Superior temporal gyrus (tissue), 1 donor: ENCODE measurements at regions not wholly inside any gene's neighbourhood (a gene's known extent, or its start where the extent isn't known, plus 50 kb on each side); places are given as distances from the start of the nearest gene placed in this dataset.
A peak's percentile ranks its signal among the peaks of the same experiment; 100 is the strongest.
"Not testable (repeated sequence)": the region's sequence is repeated elsewhere in the genome, so short reads cannot be mapped to it uniquely, and the experiment has no call there.

Source experiments
- DNase-seq: peaks from one replicate; pipeline ENCODE4 v3.0.0-alpha.2; 2016; ENCODE audit errors: extremely low spot score

DNA sequence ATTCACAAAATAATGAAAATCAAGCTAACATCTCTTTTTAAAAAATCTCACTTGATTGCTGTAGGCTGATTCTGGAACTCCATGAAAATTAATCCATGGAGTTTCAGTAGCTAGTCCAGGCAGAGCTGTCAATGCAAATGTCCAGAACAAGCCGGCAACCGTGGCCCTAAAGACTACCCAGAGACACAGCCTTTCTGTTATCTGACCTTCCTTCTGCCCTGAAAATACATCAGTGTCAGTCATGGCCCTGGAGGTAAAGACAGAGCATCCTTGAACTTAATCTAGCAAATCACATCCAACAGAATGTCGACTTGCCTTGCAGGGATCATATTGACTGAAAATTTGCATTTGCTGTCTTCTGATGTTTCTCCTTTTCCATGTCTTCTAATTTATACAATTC, 887.4 kb upstream of the B3GALT2 start:
- no peak for DNase-seq

DNA sequence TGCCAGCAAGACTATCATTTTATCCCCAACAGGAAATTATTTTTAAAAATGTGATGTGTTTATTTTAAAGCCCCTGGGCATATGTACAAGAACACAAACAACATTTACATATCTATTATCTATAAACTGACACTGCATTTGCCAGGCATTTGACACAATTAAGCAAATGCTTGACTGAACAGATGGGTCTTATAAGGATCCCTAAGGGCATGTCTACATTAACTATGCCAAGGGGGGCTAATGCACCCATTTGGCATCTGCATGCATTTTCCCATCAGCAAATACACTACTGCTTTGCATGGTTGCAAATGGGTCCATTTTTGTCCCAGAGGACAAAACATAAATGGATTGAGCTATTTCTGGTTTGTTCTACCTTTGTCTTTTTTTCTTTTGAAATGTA, 884.8 kb upstream of the B3GALT2 start:
- no peak for DNase-seq

DNA sequence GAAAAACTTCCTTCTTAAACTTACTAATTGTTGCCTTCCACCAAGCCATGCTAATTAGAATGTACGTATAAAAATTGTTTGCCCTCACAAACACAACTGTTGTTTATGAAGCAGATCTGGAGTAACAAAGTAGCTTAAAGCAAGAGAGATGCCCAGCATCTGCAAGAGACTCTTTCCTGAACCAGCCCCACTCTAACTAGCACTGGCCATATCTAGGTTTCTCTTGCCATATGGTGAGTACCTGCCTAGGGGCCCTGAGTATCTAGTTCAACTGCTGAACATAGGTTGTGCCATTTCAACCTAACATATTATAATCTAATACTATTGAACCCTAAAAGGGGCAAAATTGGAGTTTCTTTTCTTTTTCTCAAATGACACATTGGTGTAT, 883.4 kb upstream of the B3GALT2 start:
- no peak for DNase-seq

DNA sequence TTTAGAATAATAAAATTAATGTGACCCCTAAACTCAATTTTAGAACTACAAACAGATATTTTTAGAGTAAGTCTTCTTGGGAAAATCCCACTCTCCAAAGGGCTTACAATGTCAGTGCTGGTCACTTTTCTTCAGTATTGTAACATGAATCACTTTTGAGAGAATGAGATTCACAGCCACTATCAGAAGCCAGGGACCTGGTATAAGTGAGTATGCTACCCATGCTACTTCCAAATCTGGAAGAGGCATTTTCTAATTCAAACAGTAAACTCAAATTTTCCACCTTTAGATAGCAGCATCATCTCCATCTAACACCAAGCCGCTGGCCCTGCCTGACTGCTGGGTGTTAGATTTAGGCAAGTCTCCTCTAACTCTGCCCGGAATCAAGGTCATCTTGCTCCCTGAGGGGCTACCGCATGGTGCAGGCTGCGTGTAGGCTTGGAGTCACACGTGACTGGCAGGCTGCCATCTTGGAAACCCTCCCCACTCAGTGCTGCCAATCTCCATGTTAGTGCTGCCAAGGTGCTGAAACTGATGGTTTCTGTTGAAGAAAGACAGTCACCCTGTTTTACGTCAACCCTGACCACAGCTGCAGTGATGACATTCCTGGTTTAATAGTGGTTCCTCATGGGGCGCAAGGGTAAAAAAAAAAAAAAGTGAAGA, 882.9 kb upstream of the B3GALT2 start:
- DNase-seq, result no peak

DNA sequence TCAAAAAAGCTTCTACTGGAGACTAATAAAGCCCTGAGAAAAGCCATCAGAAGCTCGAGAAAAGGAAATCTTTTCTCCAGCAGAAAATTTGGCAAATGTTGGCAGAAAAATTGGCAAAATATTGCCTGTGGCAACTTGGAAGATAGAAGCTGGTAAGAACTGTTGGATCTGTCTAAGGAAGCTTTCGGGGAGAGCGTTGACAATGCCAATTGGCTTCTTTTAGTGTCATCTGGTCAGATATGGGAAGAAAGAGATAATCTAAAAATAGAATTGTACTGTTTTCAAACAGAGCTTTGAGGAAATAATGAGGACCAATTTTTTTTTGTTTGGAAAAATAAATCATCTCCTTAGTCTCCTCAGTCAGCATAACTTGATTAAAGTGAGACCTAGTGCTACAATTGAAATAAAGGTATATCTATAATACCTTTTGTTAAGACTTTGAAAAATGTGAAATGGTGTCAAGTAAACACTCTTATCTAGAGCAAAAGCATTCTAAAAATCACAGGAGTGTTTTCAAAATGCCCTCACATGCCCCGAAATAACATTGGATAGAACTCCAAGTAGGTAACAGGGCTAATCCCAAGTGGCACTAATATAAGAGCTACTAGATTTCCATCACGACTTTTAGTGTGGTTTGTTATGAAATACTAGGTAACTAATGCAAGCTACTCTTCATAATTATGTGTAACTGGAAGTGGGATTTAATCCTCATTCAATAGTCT, 882.2 kb upstream of the B3GALT2 start:
- DNase-seq, result no peak

DNA sequence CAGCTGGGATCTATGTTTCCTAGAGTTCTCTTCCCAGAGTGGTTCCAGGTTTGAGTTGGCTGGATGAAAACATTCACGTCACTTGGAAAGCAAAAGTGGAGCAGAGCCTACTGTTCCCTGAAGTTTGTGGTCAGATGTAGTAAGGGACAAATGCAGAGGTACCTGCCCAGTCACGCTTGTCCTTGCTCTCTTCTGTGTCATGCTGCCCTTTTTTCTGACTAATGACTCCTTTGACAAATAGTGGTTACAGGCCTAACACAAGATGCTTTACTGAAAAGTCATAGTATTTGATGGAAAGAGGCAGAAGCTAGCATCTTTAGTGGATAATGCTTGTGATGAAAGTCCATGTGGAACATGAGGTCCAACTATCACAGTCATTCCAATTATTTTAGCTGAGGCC, 881.4 kb upstream of the B3GALT2 start:
- no peak for DNase-seq

DNA sequence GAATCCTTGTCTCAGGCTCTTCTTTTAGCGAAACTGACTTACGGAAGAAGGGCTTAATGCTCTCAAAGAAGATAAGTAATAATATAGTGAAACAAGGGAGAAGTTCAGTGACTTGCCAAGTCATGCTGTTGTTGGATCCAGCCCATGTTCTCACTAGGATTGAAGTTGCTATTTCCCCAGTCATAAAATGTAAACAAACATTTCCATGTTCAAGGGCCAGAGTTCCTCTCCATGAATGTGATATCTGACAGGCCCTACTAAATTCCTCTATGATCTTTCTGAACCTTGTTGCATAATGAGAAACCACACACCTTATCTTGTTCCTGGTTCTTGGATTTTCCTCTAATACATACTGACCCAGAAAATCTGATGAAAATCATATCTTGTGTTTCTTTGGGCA, 876.5 kb upstream of the B3GALT2 start:
- DNase-seq, result no peak

DNA sequence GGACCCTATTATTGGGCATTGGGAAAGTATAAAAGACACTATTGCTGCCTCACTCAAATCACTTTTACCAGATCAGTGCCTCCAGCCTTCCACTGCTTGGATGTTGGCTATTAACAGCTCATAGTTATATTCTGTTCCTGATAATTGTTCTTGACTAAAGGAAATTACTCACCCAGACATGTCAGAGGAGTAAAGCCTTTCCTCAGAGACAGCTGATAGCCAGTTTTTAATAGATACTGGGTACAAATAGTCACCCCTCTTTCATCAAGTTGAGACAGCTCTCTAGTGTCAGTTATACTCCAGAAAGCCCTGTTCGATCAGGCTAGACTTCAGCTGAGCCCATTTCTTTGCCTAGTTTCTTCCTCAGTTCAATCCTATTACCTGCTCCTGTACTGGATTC, 876.1 kb upstream of the B3GALT2 start:
- no peak for DNase-seq

DNA sequence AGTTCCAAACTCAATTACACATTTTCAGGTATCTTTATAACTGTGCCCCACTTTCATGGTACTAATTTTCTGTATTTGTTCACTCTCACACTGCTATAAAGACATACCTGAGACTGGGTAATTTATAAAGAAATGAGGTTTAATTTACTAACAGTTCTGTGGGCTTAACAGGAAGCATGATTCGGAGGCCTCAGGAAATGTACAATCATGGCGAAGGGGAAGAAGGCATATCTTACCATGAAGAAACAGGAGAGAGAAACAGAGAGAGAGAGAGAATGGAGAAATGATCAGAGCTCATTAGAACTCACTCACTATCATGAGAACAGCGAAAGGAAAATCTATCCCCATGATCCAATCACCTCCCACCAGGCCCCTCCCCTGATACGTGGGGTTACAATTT, 874.1 kb upstream of the B3GALT2 start:
- DNase-seq, result no peak

DNA sequence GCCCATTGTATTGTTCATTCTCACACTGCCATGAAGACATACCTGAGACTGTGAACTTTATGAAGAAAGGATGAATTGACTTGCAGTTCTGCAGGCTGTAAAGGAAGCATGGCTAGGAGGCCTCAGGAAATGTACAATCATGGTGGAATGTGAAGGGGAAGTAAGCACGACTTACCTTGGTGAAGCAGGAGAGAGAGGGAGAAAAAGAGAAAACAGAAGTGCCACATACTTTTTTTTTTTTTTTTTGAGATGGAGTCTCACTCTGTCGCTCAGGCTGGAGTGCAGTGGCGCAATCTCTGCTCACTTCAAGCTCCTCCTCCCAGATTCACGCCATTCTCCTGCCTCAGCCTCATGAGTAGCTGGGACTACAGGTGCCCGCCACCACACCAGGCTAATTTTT, 871.9 kb upstream of the B3GALT2 start:
- DNase-seq, result not testable (repeated sequence)

DNA sequence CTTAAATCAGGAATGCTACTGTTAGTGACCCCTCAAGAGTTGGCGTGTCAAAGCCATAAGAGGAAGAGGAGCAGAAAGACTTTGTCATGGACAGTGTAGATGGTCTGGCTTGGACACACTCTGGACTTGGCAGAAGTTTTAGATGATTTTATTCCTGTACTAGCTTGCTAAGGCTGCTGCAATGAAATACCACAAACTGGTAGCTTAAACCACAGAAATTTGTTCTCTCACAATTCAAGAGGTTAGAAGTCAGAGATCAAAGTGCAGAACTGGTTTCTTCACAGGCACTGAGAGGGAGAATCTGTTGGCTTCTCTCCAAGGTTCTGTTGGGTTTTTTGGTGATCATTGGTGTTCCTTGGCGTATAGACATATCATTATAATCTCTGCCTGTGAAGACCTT, 869.8 kb upstream of the B3GALT2 start:
- DNase-seq, result no peak

DNA sequence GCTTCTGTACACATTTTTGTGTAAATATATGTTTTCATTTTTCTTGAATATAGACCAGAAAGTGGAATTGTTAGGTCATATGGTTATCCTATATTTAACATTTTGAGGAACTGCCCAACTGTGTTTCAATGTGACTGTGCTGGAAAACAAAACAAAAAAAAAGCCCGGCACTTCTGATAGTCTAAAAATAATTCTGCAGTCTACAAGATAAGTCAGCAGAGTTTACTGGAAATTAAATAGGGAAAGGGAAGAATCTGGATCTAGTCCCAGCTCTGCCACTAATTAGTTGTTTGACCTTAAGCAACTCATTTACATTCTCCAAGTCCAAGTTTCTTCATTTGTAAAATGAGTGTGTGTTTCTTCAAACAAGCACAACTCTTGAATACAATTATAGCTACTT, 869.1 kb upstream of the B3GALT2 start:
- peak; percentile 27 for DNase-seq

DNA sequence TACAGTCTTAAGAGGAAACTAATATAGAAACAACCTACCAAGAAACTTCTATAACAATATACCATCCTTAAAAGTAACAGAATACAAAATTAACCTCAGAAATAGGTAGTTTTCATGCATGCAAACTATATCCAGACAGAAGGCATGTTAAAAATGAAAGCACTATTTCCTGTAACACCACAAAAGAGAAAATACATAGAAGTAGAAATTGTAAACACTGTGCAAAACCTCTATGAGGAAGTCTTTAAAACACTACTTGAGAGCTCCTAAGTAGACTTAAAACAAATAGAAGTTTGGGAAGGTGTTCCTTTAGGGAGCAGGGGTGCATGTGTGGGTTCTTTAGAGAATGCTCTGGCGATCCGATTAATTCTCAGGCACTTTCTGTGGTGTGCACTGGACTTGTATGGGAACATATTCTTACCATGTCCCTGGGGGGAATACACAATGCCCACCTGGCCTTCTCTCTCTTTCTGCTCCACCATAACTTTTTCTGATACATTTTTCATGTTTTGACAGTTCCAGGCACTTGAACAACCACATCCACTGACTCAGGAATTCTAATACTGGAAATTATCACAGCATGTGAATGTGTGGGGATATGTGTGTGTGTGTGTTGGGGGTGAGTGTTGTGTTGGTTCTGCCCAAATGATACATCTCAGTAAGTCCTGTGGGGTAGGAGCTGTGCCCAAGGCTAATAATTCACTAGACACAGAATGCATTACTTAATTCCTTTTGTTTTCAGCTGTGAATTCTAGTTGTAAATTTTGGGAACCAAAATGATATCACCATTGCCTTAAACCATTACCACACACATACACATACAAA, 866.3 kb upstream of the B3GALT2 start:
- DNase-seq, result no peak

DNA sequence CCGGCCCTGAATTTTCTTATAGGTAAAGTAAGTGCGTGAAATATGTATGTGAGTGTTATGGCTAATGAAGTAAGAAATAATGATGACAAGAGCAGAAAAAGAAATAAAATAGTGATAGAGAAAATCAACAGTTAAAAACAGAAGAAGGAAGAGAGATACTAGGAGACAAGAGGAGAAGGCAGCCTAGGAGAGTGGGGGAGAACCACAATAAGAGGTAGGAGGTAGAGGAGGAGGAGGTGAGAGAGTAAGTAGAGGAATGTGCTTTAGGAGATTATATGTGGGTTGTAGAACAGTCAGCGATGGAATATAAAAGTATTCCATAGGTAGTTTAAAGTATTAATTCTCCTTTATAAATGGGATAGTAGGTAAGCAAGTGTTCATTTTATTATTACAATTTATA, 861.5 kb upstream of the B3GALT2 start:
- DNase-seq, result no peak

DNA sequence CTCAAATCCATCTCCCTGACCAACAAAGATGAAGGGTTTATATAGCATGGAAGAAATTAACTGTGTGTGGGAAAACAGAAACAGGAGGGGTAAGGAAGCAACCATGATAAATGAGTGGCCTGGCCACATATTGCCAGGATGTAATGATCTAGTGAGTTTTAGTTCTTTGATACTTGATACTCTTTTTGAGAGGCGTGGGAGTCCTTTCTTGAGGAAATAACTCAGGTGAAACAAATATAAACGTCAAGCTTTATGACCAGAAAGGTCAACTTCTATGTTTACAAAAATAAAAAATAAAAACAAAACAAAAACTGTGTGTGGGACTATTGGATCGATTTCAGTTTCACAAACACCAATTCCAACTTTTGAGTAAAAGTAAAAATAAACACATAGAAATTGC, 860.8 kb upstream of the B3GALT2 start:
- DNase-seq, result no peak

DNA sequence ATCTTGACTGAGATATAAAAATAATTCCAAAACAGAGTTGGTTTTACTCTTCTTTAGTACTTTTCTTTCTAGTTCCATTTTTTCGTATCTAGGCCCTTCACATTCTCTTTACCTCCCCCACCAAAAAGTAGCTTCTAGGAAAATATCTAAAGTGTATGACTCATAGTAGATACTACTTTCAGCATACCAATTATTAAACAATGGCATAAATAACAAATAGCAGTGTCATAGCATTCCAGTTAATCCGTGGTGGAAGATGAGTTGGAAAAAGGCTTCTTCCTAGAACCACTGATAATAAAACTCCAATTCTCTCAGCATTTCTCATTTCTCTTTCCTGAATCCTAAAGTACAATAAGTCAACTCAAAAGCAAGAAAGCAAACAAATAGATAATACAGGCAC, 859.0 kb upstream of the B3GALT2 start:
- no peak for DNase-seq

DNA sequence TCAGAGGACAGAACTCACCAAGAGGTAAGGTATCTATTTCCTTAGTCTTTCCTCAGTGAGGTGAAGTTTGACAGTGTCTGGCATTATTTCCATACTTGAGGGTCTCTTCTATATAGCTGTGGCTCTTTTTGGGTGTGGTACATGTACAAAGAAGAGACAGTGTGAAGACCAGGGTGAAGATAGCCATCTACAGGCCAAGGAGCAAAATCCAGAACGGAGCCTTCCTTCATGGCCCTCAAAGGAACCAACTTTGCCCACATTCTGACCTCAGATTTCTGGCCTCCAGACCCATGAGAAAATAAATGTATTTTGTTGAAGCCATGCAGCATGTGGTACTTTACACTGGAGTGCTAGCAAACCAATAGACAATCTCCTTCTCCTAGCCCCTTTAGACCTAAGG, 858.5 kb upstream of the B3GALT2 start:
- no peak for DNase-seq

DNA sequence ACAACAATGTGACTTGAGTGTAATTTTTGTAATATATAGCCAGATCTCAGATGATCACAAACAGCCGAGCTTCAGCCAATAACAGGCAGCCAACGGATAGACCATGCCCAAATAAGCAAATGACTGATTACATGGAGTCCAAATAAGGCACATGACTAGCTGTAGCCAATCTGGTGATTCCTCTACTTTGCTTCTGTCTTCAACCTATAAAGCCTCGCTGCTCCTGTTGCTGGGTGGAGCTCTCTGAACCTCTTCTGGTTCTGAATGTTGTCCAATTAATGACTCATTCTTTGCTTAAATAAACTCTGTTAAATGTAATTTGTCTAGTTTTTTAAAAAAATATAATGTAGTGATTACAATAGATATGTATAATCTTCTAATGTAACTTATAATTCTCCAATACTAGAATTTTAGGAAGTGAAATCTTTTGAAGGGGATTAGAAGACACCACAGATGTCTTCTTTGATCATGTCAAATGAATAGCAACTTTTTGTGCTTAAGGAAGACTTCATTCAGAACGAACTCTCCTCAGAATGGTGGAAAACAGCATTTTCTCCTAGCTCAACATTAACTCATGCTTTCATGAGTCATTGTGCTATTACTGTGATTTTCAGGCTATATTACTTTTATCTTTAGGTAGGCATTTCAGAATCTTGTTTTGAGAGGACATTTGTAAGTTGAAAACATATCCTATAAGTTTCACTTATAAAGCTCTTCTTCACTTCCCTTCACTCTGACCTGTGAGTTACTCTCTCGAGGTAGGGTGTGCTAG, 857.8 kb upstream of the B3GALT2 start:
- no peak for DNase-seq

DNA sequence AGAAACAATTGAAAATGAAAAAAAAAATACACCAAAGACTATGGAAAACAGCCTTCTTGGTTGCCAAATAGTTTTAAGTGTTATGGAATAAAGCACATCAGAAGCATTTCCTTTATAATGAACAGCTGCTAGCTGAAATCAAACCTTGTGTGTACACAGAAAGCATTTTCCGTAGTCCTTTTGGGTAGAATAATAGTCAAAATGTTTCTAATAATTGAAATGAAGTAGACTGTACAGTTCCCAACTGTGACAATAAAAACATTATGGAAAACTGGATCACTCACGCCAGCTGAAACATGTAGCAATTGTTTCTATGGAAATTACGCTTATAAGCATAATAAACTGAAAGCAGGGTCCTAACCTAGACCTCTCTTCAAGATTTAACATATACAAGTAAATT, 856.3 kb upstream of the B3GALT2 start:
- DNase-seq, result no peak

DNA sequence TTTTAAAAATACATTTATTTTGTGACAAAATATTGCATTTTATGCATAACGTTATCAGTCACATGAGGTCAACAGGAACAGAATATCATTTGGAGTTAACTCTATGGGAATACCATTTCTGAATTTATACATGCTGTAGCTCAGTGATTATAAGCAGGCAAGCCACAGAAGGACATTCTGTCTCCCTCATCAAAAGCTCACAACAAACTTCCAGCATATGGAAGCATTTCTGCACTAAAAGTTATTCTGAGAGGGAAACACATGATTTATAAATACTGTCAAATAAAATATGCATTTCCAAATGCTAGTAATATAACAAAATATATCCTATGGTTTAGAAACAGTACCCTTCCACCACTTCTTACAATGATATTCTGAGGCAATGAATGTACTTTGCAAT, 854.1 kb upstream of the B3GALT2 start:
- no peak for DNase-seq

DNA sequence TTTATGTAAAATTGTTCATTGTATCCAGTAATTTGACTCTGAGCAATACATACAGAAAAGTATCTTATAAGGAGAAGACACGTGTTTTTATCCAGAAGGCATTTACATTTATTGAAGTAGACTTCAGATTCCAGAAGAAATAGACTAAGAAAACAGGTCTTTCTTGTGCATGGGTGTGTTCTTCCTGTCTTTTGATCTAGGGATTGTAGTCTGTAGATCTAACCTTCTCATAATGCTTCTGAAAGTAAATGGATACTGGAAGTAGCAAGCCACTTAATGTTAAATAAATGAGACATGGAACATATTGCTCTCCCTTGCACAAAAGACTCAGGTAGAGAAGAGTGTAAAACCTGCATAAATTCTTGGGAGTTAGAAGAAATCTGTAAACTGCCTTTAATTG, 853.2 kb upstream of the B3GALT2 start:
- no peak for DNase-seq

DNA sequence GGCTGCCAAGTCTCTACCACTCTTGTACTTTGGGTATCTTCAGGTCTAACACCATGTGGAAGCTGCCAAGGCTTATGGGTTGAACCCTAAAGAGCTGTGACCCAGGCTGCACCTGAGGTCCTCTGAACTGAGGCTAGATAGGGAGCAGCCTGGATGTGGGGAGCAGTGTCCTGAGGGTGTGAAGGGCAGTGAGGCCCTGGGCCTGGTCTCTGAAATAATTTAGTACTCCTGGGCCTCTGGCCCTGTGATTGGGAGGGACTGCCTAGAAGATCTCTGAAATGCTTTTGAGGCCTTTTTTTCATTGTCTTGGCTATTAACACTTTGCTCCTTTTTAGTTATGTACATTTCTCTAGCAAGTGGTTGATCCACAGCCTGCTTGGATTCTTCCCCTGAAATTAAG, 847.2 kb upstream of the B3GALT2 start:
- DNase-seq, result no peak
